ENCODE measurements at regions not wholly inside any gene's neighbourhood (a gene's known extent, or its start where the extent isn't known, plus 50 kb on each side); places are given as distances from the start of the nearest gene placed in this dataset.

GRCh38 chr2:38484957-38485356 is 107.9 kb upstream of the ATL2 start:
- Histone ChIP-seq H3K36me3 (ENCODE audit: control insufficient read depth in 2 of 2, insufficient read depth in 2 of 2, low read length in 1 of 2) (no peaks in the 10 kb centered on the region), H3K9ac (ENCODE audit: control insufficient read depth, insufficient read depth, low read length) (no peak overlapping the region), H3K4me1 (ENCODE audit: control insufficient read depth, insufficient read depth, low read length) (peaks cover 7% of the 10 kb centered on the region; the same call in 1 of the 2 replicates), H3K9me3 (replicated peaks; ENCODE audit: control insufficient read depth, insufficient read depth, low read length) (peaks cover 10% of the 10 kb centered on the region), H2AFZ (ENCODE audit: control insufficient read depth, low read depth, low read length) (no peak overlapping the region), H3K27ac (ENCODE audit: control insufficient read depth, insufficient read depth) (no peak overlapping the region), H3K27me3 (replicated peaks in 1 of 2; ENCODE audit: control insufficient read depth in 2 of 2, insufficient read depth in 2 of 2, low read length in 1 of 2) (no peaks in the 10 kb centered on the region), H3K4me2 (ENCODE audit: control insufficient read depth, insufficient read depth) (no peak overlapping the region), H4K20me1 (ENCODE audit: control insufficient read depth, insufficient read depth) (no peaks in the 10 kb centered on the region; the same call in 1 of the 2 replicates), H3K4me3 (no peak overlapping the region), H3K79me2 (ENCODE audit: control insufficient read depth, insufficient read depth, low read length) (no peaks in the 10 kb centered on the region)
- CTCF ChIA-PET = no interaction called here
- RAD21 ChIA-PET (ENCODE audit: unreplicated experiment) = no interaction called here
- in situ Hi-C loops (cut with MboI) (no loop called here), intact Hi-C loops (cut with micrococcal nuclease; ENCODE audit: unreplicated experiment) (no loop called here)
- 62% methylated on average over 5 of the region's 5 CpGs for WGBS (ENCODE audit: insufficient coverage, insufficient replicate concordance, low lambda C conversion rate, missing lambda C conversion rate)
- POLR2A ChIA-PET = no interaction called here
- SMC1A ChIA-PET (ENCODE audit: uncharacterized antibody, unreplicated experiment) = interaction anchor here (1.2 to 1.4 kb wide), 3 partner anchors 14 to 109 kb away, joined by 3 to 5 read pairs (median 3); no protein-coding TSS in a partner anchor
- TF ChIP-seq CBX3 (IDR thresholded peaks at IDR 0.05; ENCODE audit: borderline replicate concordance, low read depth) (no peak), SP1 (IDR thresholded peaks at IDR 0.05; ENCODE audit: low read depth, low read length) (no peak), PAX5 (IDR thresholded peaks at IDR 0.05; ENCODE audit: borderline replicate concordance, low read depth, low read length) (no peak), EGR1 (IDR thresholded peaks at IDR 0.05; ENCODE audit: borderline replicate concordance in 1 of 2, low read depth in 2 of 2, low read length in 2 of 2) (no peak), ZBTB40 (IDR thresholded peaks at IDR 0.05; ENCODE audit: borderline replicate concordance) (no peak), JUNB (IDR thresholded peaks at IDR 0.05) (no peak), MLLT1 (IDR thresholded peaks at IDR 0.05) (no peak), LARP7 (IDR thresholded peaks at IDR 0.05) (no peak), POLR2A (IDR thresholded peaks at IDR 0.05; ENCODE audit: low read depth, low read length) (no peak), NFYB (IDR thresholded peaks at IDR 0.05; ENCODE audit: insufficient read depth, low read depth, low read length) (no peak)
- DNase-seq (ENCODE audit: low read depth, low spot score) (no peak), ATAC-seq (no peak), FAIRE-seq (peak; percentile 56)
- no TSS peak for BruUV-seq (replicated peaks)
